A673 (cell line): ENCODE measurements at regions not wholly inside any gene's neighbourhood (a gene's known extent, or its start where the extent isn't known, plus 50 kb on each side); places are given as distances from the start of the nearest gene placed in this dataset.
"Not testable (repeated sequence)": the region's sequence is repeated elsewhere in the genome, so short reads cannot be mapped to it uniquely, and the experiment has no call there.

Experiments
- BruUV-seq: library from RNA; stranded (reverse); fragments of 400-500 nt; replicated peaks from 2 replicates; lab custom pipeline; 2021; lab: Mats Ljungman, UMichigan
- CTCF ChIA-PET: fragments of 300-600 bp; sonication (Branson Sonifier 250); formaldehyde crosslinking; loops from one replicate; lab custom pipeline; 2022; ENCODE audit warnings: antibody characterized with exemption; lab: Charles Lee
- POLR2A ChIA-PET: fragments of 300-600 bp; sonication (Branson Sonifier 250); formaldehyde crosslinking; loops from one replicate; lab custom pipeline; 2022; ENCODE audit warnings: antibody characterized with exemption; ENCODE audit not compliant: low non-redundant PET; lab: Charles Lee
- DNase-seq: peaks from one replicate; pipeline ENCODE4 v3.0.0-alpha.2; 2015; ENCODE audit warnings: low spot score
- H3K27ac ChIP-seq: fragments of 200-600 bp; sonication (generic); 2 replicates; pipeline ENCODE4 v1.5.1; 2016; ENCODE audit warnings: mixed run types, low read depth, mild to moderate bottlenecking, mixed read lengths, antibody characterized with exemption, low read length; ENCODE audit not compliant: poor library complexity, severe bottlenecking
- H3K27me3 ChIP-seq: fragments of 200-600 bp; sonication (generic); replicated peaks from 2 replicates; pipeline ENCODE4 v1.6.1; 2017; ENCODE audit warnings: mixed run types, low read depth, mild to moderate bottlenecking, mixed read lengths, antibody characterized with exemption, low read length; ENCODE audit not compliant: insufficient read depth, poor library complexity
- H3K36me3 ChIP-seq: fragments of 200-600 bp; sonication (generic); 2 replicates; pipeline ENCODE4 v1.6.1; 2016; ENCODE audit warnings: mixed run types, mild to moderate bottlenecking, mixed read lengths, antibody characterized with exemption, low read length; ENCODE audit not compliant: insufficient read depth, poor library complexity, severe bottlenecking
- H3K4me1 ChIP-seq: fragments of 200-600 bp; sonication (generic); 2 replicates; pipeline ENCODE4 v1.6.1; 2017; ENCODE audit warnings: mixed run types, mild to moderate bottlenecking, mixed read lengths, antibody characterized with exemption, low read length; ENCODE audit not compliant: insufficient read depth, poor library complexity, severe bottlenecking
- H3K4me3 ChIP-seq: fragments of 200-600 bp; sonication (generic); 2 replicates; pipeline ENCODE4 v1.5.1; 2016; ENCODE audit warnings: low read depth, mixed run types, mild to moderate bottlenecking, mixed read lengths, low read length; ENCODE audit not compliant: poor library complexity, severe bottlenecking
- H3K9me3 ChIP-seq: fragments of 200-600 bp; sonication (generic); 2 replicates; pipeline ENCODE4 v1.6.1; 2016; ENCODE audit warnings: mixed run types, low read depth, mild to moderate bottlenecking, mixed read lengths, antibody characterized with exemption, low read length; ENCODE audit not compliant: poor library complexity, severe bottlenecking
- EZH2 ChIP-seq: fragments of 200-600 bp; sonication (generic); IDR thresholded peaks from 2 replicates; pipeline ENCODE4 v1.6.1; 2017; ENCODE audit warnings: borderline replicate concordance, low read depth, mild to moderate bottlenecking, mixed read lengths, antibody characterized with exemption, low read length; ENCODE audit not compliant: poor library complexity, severe bottlenecking
- intact Hi-C: fragments of 100-400 bp; cut with micrococcal nuclease; formaldehyde crosslinking; loops from one replicate; pipeline ENCODE4 v1.10.0; 2022; ENCODE audit not compliant: unreplicated experiment
- TF ChIP-seq, protein P1 (sequence below): fragments of 300-800, 200-600 bp; sonication (generic); conservative IDR thresholded peaks from 2 replicates; pipeline ENCODE4 v1.5.1; 2017; ENCODE audit warnings: low read depth, mild to moderate bottlenecking, antibody characterized with exemption, low read length, moderate library complexity, mixed read lengths

DNA sequence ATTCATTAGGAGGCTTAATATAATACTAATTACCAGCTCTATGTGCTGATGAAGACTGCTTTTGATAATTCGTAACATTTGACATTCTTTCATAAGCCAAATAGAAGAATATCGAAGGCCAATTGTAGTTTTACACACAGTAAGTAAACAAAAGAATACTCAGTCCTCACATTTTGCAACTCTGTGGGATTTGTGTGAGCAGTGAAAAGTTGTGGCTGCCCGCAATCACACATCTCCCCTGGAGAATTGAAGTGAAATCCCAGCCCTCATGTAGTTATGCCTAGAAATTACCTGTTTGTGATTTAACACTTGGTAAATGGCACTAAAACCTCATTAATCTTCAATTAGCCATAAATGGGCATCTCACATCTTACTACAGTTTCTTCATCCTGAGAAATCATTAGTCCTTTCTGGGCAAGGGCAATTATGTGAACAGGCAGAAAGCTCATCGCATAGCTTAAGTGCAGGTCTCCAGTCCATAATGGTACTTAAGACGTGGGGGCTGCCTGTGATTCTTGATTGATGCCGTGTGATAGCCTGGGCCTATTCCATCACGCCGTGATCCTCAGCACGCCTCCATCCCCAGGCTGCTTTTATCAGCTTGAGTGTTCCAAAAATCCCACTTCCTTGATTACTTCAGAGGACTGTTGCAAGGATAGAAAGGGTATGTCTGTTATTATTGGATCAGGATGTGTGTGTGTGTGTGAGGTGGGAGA, 97.9 kb upstream of the METTL14 start:
- Histone ChIP-seq H3K4me3 (no peak overlapping the region), H3K9me3 (no peaks in the 10 kb centered on the region), H3K36me3 (no peaks in the 10 kb centered on the region), H3K4me1 (peaks cover 4% of the 10 kb centered on the region), H3K27ac (no peak overlapping the region), H3K27me3 (peaks cover 6% of the 10 kb centered on the region)
- BruUV-seq: no TSS peak
- CTCF ChIA-PET: no interaction called here
- DNase-seq: no peak
- POLR2A ChIA-PET: no interaction called here
- TF ChIP-seq, protein P1, sequence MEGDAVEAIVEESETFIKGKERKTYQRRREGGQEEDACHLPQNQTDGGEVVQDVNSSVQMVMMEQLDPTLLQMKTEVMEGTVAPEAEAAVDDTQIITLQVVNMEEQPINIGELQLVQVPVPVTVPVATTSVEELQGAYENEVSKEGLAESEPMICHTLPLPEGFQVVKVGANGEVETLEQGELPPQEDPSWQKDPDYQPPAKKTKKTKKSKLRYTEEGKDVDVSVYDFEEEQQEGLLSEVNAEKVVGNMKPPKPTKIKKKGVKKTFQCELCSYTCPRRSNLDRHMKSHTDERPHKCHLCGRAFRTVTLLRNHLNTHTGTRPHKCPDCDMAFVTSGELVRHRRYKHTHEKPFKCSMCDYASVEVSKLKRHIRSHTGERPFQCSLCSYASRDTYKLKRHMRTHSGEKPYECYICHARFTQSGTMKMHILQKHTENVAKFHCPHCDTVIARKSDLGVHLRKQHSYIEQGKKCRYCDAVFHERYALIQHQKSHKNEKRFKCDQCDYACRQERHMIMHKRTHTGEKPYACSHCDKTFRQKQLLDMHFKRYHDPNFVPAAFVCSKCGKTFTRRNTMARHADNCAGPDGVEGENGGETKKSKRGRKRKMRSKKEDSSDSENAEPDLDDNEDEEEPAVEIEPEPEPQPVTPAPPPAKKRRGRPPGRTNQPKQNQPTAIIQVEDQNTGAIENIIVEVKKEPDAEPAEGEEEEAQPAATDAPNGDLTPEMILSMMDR: no peak
- TF ChIP-seq EZH2: no peak
- intact Hi-C loops: no loop called here

DNA sequence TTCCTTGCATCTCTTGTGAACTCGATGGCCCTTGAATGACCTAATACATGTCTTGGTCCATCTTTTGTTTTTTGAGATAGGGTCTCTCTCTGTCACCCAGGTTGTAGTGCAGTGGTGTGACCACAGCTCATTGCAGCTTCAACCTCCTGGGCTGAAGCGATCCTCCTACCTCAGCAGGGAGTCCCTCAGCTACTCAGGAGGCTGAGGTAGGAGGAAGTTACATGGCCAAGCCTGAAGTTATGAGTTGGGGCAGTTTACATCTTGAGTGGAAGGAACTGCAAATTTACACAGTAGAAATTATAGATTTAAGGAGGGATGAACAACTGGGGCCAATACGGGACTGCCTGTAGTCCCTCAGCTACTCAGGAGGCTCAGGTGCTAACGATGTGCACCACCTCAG, 97.2 kb upstream of the METTL14 start:
- BruUV-seq: no TSS peak

DNA sequence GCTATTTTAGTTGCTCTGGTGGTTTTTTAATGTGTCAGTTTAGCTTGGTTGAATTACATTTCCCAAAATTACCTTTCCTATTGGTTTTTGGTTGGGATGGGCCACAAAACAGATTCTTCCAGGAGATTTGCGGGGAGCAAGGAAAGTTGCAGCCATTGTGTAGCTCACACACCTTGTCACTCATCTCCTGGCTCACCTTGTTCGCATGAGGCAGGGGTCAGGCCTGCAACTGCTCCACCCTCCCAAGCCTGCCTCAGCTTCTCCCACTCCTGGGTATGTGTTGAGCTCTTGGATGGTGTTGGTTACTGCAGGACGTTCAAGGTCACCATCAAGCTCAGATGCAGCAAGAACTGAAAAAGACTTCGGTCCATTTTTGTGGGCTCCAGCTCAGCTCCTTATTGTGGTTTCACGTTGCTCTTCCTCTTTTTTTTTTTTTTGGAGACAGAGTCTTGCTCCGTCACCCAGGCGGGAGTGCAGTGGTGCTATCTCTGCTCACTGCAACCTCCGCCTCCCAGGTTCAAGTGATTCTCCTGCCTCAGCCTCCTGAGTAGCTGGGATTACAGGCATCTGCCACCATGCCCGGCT, 95.6 kb upstream of the METTL14 start:
- POLR2A ChIA-PET: no interaction called here
- no peak for DNase-seq
- no peaks in the 10 kb centered on the region for H3K9me3 ChIP-seq
- H3K27ac ChIP-seq: no peak overlapping the region
- H3K36me3 ChIP-seq: no peaks in the 10 kb centered on the region
- TF ChIP-seq, protein P1: no peak
- TF ChIP-seq EZH2: no peak
- CTCF ChIA-PET: no interaction called here
- intact Hi-C loops: no loop called here
- no TSS peak for BruUV-seq
- H3K27me3 ChIP-seq: no peaks in the 10 kb centered on the region
- H3K4me3 ChIP-seq: no peak overlapping the region
- peaks cover 4% of the 10 kb centered on the region for H3K4me1 ChIP-seq

More for the DNA sequence above, 97.2 kb upstream of the METTL14 start:
- Histone ChIP-seq H3K9me3 (no peaks in the 10 kb centered on the region), H3K4me3 (no peak overlapping the region), H3K27me3 (peaks cover 6% of the 10 kb centered on the region), H3K27ac (no peak overlapping the region), H3K4me1 (peaks cover 4% of the 10 kb centered on the region), H3K36me3 (no peaks in the 10 kb centered on the region)
- intact Hi-C loops: no loop called here
- TF ChIP-seq, protein P1: no peak
- no peak for TF ChIP-seq EZH2
- CTCF ChIA-PET: no interaction called here
- POLR2A ChIA-PET: no interaction called here
- DNase-seq: no peak

DNA sequence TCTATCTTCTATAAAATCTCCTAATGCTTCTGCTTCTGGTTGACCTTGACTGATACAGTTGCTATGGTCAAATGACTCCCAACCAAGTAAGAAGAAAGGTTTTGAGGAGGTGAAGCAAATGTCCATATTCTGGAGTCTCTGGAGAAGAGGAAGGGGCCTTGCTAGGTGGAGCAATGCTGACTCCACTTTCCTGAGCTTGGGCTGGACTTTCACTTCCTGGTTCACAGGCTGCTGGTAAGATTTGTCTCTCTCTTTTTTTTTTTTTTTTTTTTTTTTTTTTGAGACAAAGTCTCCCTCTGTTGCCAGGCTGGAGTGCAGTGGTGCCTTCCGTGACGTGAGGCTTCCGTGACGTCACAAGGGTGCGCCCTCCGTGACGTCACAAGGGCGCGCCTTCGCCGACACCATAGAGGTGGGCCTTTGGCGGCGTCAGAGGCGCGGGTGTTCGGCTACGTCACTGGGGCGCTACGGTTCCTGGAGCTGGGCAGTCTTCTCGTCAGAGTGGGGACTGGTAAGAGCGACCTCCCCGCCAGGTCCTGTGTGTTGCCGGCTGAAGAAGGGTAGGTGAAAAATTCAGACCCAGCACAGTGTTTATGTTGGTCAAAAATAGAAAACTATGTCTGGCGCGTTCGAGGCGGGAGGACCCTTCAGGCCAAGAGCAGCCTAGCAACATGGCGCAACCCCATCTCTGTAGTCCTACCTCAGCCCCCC, 93.7 kb upstream of the METTL14 start:
- H3K4me1 ChIP-seq, H3K27me3 ChIP-seq, H3K9me3 ChIP-seq, intact Hi-C loops, H3K36me3 ChIP-seq, CTCF ChIA-PET: not testable (repeated sequence)
- peak overlapping the region; percentile 59 for H3K4me3 ChIP-seq
- POLR2A ChIA-PET: interaction anchor here (0.7 kb wide), 1 partner anchor 12 kb away, joined by 11 read pairs; no protein-coding TSS in a partner anchor
- BruUV-seq: TSS peak; percentile 76
- DNase-seq: peak; percentile 96
- peak overlapping the region; percentile 88 for H3K27ac ChIP-seq

DNA sequence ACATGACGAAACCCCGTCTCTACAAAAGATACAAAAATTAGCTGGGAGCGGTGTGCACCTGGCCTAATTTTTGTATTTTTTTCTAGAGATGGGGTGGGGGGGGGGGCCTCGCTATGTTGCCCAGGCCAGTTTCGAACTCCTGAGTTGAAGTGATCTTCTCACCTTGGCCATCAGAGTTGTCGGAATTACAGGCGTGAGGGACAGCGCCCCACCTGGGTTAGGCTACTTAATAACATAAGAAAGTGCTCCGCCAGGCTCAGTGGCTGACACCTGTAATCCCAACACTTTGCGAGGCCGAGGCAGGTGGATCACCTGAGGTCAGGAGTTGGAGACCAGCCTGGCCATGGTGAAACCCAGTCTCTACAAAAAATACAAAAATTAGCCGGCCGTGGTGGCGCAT, 92.9 kb upstream of the METTL14 start:
- intact Hi-C loops, DNase-seq: not testable (repeated sequence)

More for the DNA sequence above, 92.9 kb upstream of the METTL14 start:
- H3K4me1 ChIP-seq, H3K9me3 ChIP-seq, H3K27me3 ChIP-seq, H3K36me3 ChIP-seq, CTCF ChIA-PET, H3K27ac ChIP-seq, POLR2A ChIA-PET, BruUV-seq: not testable (repeated sequence)
- peak overlapping the region; percentile 59 for H3K4me3 ChIP-seq
